ENCODE measurements at regions not wholly inside any gene's neighbourhood (a gene's known extent, or its start where the extent isn't known, plus 50 kb on each side); places are given as distances from the start of the nearest gene placed in this dataset.

- TF ChIP-seq FOSL2 (IDR thresholded peaks at IDR 0.05; ENCODE audit: borderline replicate concordance, low read depth): no peak
- no peak for TF ChIP-seq POLR2AphosphoS5 (IDR thresholded peaks at IDR 0.05; ENCODE audit: low read depth, low read length)
- no peak for TF ChIP-seq GATA2 (CRISPR knock-in tag; IDR thresholded peaks at IDR 0.05)
- no peak for TF ChIP-seq ZBTB33 (IDR thresholded peaks at IDR 0.05; ENCODE audit: borderline replicate concordance, low read depth)
Observed at GRCh38 chr4:3641501-3641900, 109.3 kb upstream of the LRPAP1 start.
